PFSK-1 (cell line): ENCODE measurements at regions not wholly inside any gene's neighbourhood (a gene's known extent, or its start where the extent isn't known, plus 50 kb on each side); places are given as distances from the start of the nearest gene placed in this dataset.

Source experiments
- POLR2AphosphoS5 ChIP-seq: IDR thresholded peaks from 2 replicates; pipeline ENCODE4 v1.6.1; 2012; ENCODE audit warnings: low read depth, mild to moderate bottlenecking, control low read depth, low read length, moderate library complexity
- REST ChIP-seq, 2 experiments: IDR thresholded peaks; 2 replicates each; pipeline versions ENCODE4 v1.6.1 to v1.8.0; 2011 to 2012; ENCODE audit warnings: low read depth in 2 of 2, low read length in 2 of 2, control low read depth in 1 of 2, inconsistent platforms in 1 of 2, mild to moderate bottlenecking in 1 of 2, moderate library complexity in 1 of 2; ENCODE audit not compliant: insufficient read depth in 1 of 2

- TF ChIP-seq REST (IDR thresholded peaks at IDR 0.05; ENCODE audit: insufficient read depth in 1 of 2, low read depth in 2 of 2, low read length in 2 of 2) (no peak), POLR2AphosphoS5 (no peak)
Measured at GRCh38 chr3:168952551-168952950, 711.0 kb downstream of the MECOM start.
